Testis (tissue), 2 donors: ENCODE measurements at regions not wholly inside any gene's neighbourhood (a gene's known extent, or its start where the extent isn't known, plus 50 kb on each side); places are given as distances from the start of the nearest gene placed in this dataset.

Experiments
- POLR2A ChIP-seq: fragments of 450-650 bp; IDR thresholded peaks from one replicate; pipeline ENCODE4 v1.6.1; 2017; ENCODE audit warnings: antibody characterized with exemption, mild to moderate bottlenecking, moderate library complexity
- TF ChIP-seq, protein P1 (sequence below), 3 experiments: fragments of 450-650 bp in 2 of 3; fragments of 200-600 bp in 1 of 3; sonication (generic) in 1 of 3; IDR thresholded peaks; one replicate each; pipeline ENCODE4 v1.5.1; 2016 to 2019; ENCODE audit warnings: antibody characterized with exemption in 3 of 3, mild to moderate bottlenecking in 2 of 3, moderate library complexity in 1 of 3

- TF ChIP-seq, protein P1, sequence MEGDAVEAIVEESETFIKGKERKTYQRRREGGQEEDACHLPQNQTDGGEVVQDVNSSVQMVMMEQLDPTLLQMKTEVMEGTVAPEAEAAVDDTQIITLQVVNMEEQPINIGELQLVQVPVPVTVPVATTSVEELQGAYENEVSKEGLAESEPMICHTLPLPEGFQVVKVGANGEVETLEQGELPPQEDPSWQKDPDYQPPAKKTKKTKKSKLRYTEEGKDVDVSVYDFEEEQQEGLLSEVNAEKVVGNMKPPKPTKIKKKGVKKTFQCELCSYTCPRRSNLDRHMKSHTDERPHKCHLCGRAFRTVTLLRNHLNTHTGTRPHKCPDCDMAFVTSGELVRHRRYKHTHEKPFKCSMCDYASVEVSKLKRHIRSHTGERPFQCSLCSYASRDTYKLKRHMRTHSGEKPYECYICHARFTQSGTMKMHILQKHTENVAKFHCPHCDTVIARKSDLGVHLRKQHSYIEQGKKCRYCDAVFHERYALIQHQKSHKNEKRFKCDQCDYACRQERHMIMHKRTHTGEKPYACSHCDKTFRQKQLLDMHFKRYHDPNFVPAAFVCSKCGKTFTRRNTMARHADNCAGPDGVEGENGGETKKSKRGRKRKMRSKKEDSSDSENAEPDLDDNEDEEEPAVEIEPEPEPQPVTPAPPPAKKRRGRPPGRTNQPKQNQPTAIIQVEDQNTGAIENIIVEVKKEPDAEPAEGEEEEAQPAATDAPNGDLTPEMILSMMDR (IDR thresholded peaks at IDR 0.05), result no peak
- no peak for TF ChIP-seq POLR2A
Measured at GRCh38 chr11:70736937-70737640, 338.8 kb downstream of the CTTN start.
